Gastroesophageal sphincter (tissue), 3 donors: ENCODE measurements at regions not wholly inside any gene's neighbourhood (a gene's known extent, or its start where the extent isn't known, plus 50 kb on each side); places are given as distances from the start of the nearest gene placed in this dataset.

ENCODE experiments used
- EP300 ChIP-seq: sonication (generic); formaldehyde crosslinking; IDR thresholded peaks from one replicate; pipeline ENCODE4 v1.6.1; 2017; ENCODE audit warnings: antibody characterized with exemption, mild to moderate bottlenecking
- POLR2A ChIP-seq, 2 donors: fragments of 450-650 bp; IDR thresholded peaks; one replicate each; pipeline ENCODE4 v1.6.1; 2017; ENCODE audit warnings: antibody characterized with exemption in 2 of 2, mild to moderate bottlenecking in 2 of 2, moderate library complexity in 1 of 2
- POLR2AphosphoS5 ChIP-seq: sonication (generic); formaldehyde crosslinking; IDR thresholded peaks from one replicate; pipeline ENCODE4 v1.6.1; 2017; ENCODE audit warnings: antibody characterized with exemption
- TF ChIP-seq, protein P1 (sequence below), 4 experiments: fragments of 200-600 bp in 2 of 4; fragments of 450-650 bp in 2 of 4; sonication (generic) in 1 of 4; IDR thresholded peaks; one replicate each; pipeline ENCODE4 v1.5.1; 2017 to 2019; ENCODE audit warnings: antibody characterized with exemption in 4 of 4, mild to moderate bottlenecking in 2 of 4, moderate library complexity in 2 of 4

GRCh38 chr2:195047955-195048354, 609.1 kb upstream of the SLC39A10 start:
- TF ChIP-seq, protein P1, sequence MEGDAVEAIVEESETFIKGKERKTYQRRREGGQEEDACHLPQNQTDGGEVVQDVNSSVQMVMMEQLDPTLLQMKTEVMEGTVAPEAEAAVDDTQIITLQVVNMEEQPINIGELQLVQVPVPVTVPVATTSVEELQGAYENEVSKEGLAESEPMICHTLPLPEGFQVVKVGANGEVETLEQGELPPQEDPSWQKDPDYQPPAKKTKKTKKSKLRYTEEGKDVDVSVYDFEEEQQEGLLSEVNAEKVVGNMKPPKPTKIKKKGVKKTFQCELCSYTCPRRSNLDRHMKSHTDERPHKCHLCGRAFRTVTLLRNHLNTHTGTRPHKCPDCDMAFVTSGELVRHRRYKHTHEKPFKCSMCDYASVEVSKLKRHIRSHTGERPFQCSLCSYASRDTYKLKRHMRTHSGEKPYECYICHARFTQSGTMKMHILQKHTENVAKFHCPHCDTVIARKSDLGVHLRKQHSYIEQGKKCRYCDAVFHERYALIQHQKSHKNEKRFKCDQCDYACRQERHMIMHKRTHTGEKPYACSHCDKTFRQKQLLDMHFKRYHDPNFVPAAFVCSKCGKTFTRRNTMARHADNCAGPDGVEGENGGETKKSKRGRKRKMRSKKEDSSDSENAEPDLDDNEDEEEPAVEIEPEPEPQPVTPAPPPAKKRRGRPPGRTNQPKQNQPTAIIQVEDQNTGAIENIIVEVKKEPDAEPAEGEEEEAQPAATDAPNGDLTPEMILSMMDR (IDR thresholded peaks at IDR 0.05), result no peak
- TF ChIP-seq POLR2A (IDR thresholded peaks at IDR 0.05), result no peak
- no peak for TF ChIP-seq POLR2AphosphoS5
- TF ChIP-seq EP300, result no peak
